ENCODE measurements at regions not wholly inside any gene's neighbourhood (a gene's known extent, or its start where the extent isn't known, plus 50 kb on each side); places are given as distances from the start of the nearest gene placed in this dataset.

DNA sequence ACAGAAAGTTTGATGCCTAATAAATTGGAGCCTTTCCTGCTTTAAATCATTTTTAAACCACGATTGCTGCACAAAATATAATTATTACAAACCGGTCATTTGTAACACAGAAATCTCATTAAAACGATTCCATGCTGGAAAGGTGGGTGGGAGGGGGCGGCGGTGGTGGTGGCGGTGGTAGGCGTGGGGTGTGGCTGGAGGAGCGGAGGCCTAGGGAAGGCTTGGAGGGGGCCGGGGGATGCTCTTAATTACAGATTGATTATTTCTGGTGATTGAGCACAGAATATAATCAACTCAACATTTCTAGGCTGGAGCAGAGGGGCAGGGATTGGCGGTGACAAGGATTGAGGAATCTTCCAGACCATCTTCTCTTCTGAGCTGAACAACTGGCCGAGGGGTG lies 157.5 kb downstream of the TRIM29 start:
- TF ChIP-seq, protein P1, sequence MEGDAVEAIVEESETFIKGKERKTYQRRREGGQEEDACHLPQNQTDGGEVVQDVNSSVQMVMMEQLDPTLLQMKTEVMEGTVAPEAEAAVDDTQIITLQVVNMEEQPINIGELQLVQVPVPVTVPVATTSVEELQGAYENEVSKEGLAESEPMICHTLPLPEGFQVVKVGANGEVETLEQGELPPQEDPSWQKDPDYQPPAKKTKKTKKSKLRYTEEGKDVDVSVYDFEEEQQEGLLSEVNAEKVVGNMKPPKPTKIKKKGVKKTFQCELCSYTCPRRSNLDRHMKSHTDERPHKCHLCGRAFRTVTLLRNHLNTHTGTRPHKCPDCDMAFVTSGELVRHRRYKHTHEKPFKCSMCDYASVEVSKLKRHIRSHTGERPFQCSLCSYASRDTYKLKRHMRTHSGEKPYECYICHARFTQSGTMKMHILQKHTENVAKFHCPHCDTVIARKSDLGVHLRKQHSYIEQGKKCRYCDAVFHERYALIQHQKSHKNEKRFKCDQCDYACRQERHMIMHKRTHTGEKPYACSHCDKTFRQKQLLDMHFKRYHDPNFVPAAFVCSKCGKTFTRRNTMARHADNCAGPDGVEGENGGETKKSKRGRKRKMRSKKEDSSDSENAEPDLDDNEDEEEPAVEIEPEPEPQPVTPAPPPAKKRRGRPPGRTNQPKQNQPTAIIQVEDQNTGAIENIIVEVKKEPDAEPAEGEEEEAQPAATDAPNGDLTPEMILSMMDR (IDR thresholded peaks at IDR 0.05; ENCODE audit: low read length), result no peak
- TF ChIP-seq EZH2 (IDR thresholded peaks at IDR 0.05; ENCODE audit: borderline replicate concordance, low read length), result no peak

Measured in OCI-LY1 (cell line).